ENCODE measurements at regions not wholly inside any gene's neighbourhood (a gene's known extent, or its start where the extent isn't known, plus 50 kb on each side); places are given as distances from the start of the nearest gene placed in this dataset.

- H3K4me1 ChIP-seq (ENCODE audit: control insufficient read depth in 1 of 2, insufficient read depth in 2 of 2, low read length in 2 of 2): no peaks in the 10 kb centered on the region
- no peaks in the 10 kb centered on the region for H3K9me3 ChIP-seq (ENCODE audit: control insufficient read depth, low read length)
- no peak overlapping the region for H3K4me3 ChIP-seq (ENCODE audit: low read length in 2 of 2)
- no peaks in the 10 kb centered on the region for H3K27me3 ChIP-seq (ENCODE audit: control insufficient read depth in 1 of 2, insufficient read depth in 2 of 2, low read length in 1 of 2)
- H3K36me3 ChIP-seq (ENCODE audit: control insufficient read depth in 1 of 2, insufficient read depth in 2 of 2, low read length in 1 of 2): no peaks in the 10 kb centered on the region
- ATAC-seq (ENCODE audit: low FRiP score): no peak
- intact Hi-C loops (cut with DNase I): no loop called here
- no peak overlapping the region for H3K27ac ChIP-seq (ENCODE audit: low read depth in 1 of 2, low read length in 2 of 2)
- no peak for DNase-seq
- 53 to 70% methylated on average over 1 of the region's 1 CpG for WGBS, 2 donors
These were observed 53.3 kb upstream of the ATP10B start for GRCh38 chr5:160905285-160905684.

GRCh38 chr5:160904591-160904990 is 52.6 kb upstream of the ATP10B start:
- ATAC-seq (ENCODE audit: low FRiP score): no peak

GRCh38 chr5:160903551-160903950 is 51.5 kb upstream of the ATP10B start:
- H3K27me3 ChIP-seq (ENCODE audit: control insufficient read depth in 1 of 2, insufficient read depth in 2 of 2, low read length in 1 of 2): no peaks in the 10 kb centered on the region

More at GRCh38 chr5:160904591-160904990, 52.6 kb upstream of the ATP10B start:
- no peaks in the 10 kb centered on the region for H3K4me1 ChIP-seq (ENCODE audit: control insufficient read depth in 1 of 2, insufficient read depth in 2 of 2, low read length in 2 of 2)
- no peak overlapping the region for H3K27ac ChIP-seq (ENCODE audit: low read depth in 1 of 2, low read length in 2 of 2)
- H3K4me3 ChIP-seq (ENCODE audit: low read length in 2 of 2): no peak overlapping the region
- no peaks in the 10 kb centered on the region for H3K27me3 ChIP-seq (ENCODE audit: control insufficient read depth in 1 of 2, insufficient read depth in 2 of 2, low read length in 1 of 2)
- no peaks in the 10 kb centered on the region for H3K9me3 ChIP-seq (ENCODE audit: control insufficient read depth, low read length)
- intact Hi-C loops (cut with DNase I): no loop called here
- no peak for DNase-seq
- WGBS, 2 donors: 51 to 61% methylated on average over 3 of the region's 3 CpGs
- H3K36me3 ChIP-seq (ENCODE audit: control insufficient read depth in 1 of 2, insufficient read depth in 2 of 2, low read length in 1 of 2): no peaks in the 10 kb centered on the region

GRCh38 chr5:160903076-160903475 is 51.1 kb upstream of the ATP10B start:
- H3K9me3 ChIP-seq (ENCODE audit: control insufficient read depth, low read length): no peaks in the 10 kb centered on the region
- no peak for DNase-seq
- 68 to 72% methylated on average over 3 of the region's 3 CpGs for WGBS, 2 donors
- no peaks in the 10 kb centered on the region for H3K4me1 ChIP-seq (ENCODE audit: control insufficient read depth in 1 of 2, insufficient read depth in 2 of 2, low read length in 2 of 2)
- intact Hi-C loops (cut with DNase I): no loop called here
- no peak overlapping the region for H3K27ac ChIP-seq (ENCODE audit: low read depth in 1 of 2, low read length in 2 of 2)
- no peak for ATAC-seq (ENCODE audit: low FRiP score)
- H3K4me3 ChIP-seq (ENCODE audit: low read length in 2 of 2): no peak overlapping the region
- no peaks in the 10 kb centered on the region for H3K36me3 ChIP-seq (ENCODE audit: control insufficient read depth in 1 of 2, insufficient read depth in 2 of 2, low read length in 1 of 2)
- H3K27me3 ChIP-seq (ENCODE audit: control insufficient read depth in 1 of 2, insufficient read depth in 2 of 2, low read length in 1 of 2): no peaks in the 10 kb centered on the region

More at GRCh38 chr5:160903551-160903950, 51.5 kb upstream of the ATP10B start:
- intact Hi-C loops (cut with DNase I): no loop called here
- 28 to 32% methylated on average over 1 of the region's 1 CpG for WGBS, 2 donors
- ATAC-seq (ENCODE audit: low FRiP score) (no peak), DNase-seq (no peak)
- Histone ChIP-seq H3K4me1 (ENCODE audit: control insufficient read depth in 1 of 2, insufficient read depth in 2 of 2, low read length in 2 of 2) (no peaks in the 10 kb centered on the region), H3K9me3 (ENCODE audit: control insufficient read depth, low read length) (no peaks in the 10 kb centered on the region), H3K36me3 (ENCODE audit: control insufficient read depth in 1 of 2, insufficient read depth in 2 of 2, low read length in 1 of 2) (no peaks in the 10 kb centered on the region), H3K4me3 (ENCODE audit: low read length in 2 of 2) (no peak overlapping the region), H3K27ac (ENCODE audit: low read depth in 1 of 2, low read length in 2 of 2) (no peak overlapping the region)
